K562 (cell line): ENCODE measurements at regions not wholly inside any gene's neighbourhood (a gene's known extent, or its start where the extent isn't known, plus 50 kb on each side); places are given as distances from the start of the nearest gene placed in this dataset.

Source experiments
- ATAC-seq: fragments of 200-7000 bp; cut with Tn5 transposase; 3 replicates; pipeline ENCODE4 v1.9.1; 2020; ENCODE audit warnings: moderate library complexity
- BruUV-seq: library from RNA; stranded (reverse); fragments of 400-500 nt; replicated peaks from 2 replicates; lab custom pipeline; 2021; lab: Mats Ljungman, UMichigan
- CTCF ChIA-PET: fragments of 300-600 bp; formaldehyde crosslinking; extraction: SDS; loops from one replicate; lab custom pipeline; 2021; ENCODE audit warnings: low intra/inter-chr PET ratio; lab: Yijun Ruan, JAX
- POLR2A ChIA-PET: fragments of 300-600, 350-650 bp; sonication (Branson Sonifier 250); formaldehyde crosslinking; extraction: SDS; loops from one replicate; lab custom pipeline; 2021; ENCODE audit warnings: antibody characterized with exemption, inconsistent platforms; lab: Yijun Ruan, JAX
- DNase-seq, 4 experiments: peaks; one replicate each; pipeline versions ENCODE4 v3.0.0 to v3.0.0-alpha.2; 2011 to 2018; ENCODE audit warnings: low spot score in 3 of 4, mixed read lengths in 3 of 4; ENCODE audit errors: extremely low read depth in 1 of 4
- FAIRE-seq: peaks from 2 replicates; lab custom pipeline; 2011; peaks lifted over from hg19 to GRCh38; lab: Jason Lieb, UNC
- H2AFZ ChIP-seq: 2 replicates; pipeline ENCODE4 v1.6.0; 2011; ENCODE audit warnings: low read depth, low read length, control low read depth, inconsistent platforms
- H3K27ac ChIP-seq: fragments of 200-600 bp; 3 replicates; pipeline ENCODE4 v1.8.0; 2011; ENCODE audit warnings: low read depth, mild to moderate bottlenecking, control low read depth, inconsistent platforms, low read length, moderate library complexity, mixed read lengths; ENCODE audit errors: extremely low read depth
- H3K27me3 ChIP-seq, 2 experiments: fragments of 300-600 bp in 1 of 2; 2 replicates in 1 of 2; 3 replicates in 1 of 2; pipeline versions ENCODE4 v1.6.0 to v1.8.0; 2011; ENCODE audit warnings: inconsistent platforms in 2 of 2, low read length in 2 of 2, mild to moderate bottlenecking in 1 of 2, mixed read lengths in 1 of 2, moderate library complexity in 1 of 2; ENCODE audit not compliant: control insufficient read depth in 2 of 2, insufficient read depth in 2 of 2
- H3K36me3 ChIP-seq: fragments of 300-600 bp; 3 replicates; pipeline ENCODE4 v1.8.0; 2011; ENCODE audit warnings: mild to moderate bottlenecking, low read length, inconsistent platforms; ENCODE audit not compliant: control insufficient read depth, insufficient read depth
- H3K4me1 ChIP-seq, 2 experiments: fragments of 200-600 bp in 1 of 2; replicated peaks in 1 of 2; 2 replicates in 1 of 2; 3 replicates in 1 of 2; pipeline versions ENCODE4 v1.5.1 to v1.8.0; 2011; ENCODE audit warnings: inconsistent platforms in 2 of 2, low read length in 2 of 2, mild to moderate bottlenecking in 1 of 2, mixed read lengths in 1 of 2, moderate library complexity in 1 of 2; ENCODE audit not compliant: control insufficient read depth in 2 of 2, insufficient read depth in 2 of 2
- H3K4me2 ChIP-seq: 2 replicates; pipeline ENCODE4 v1.6.1; 2011; ENCODE audit warnings: low read length, control low read depth, inconsistent platforms, mixed read lengths; ENCODE audit not compliant: insufficient read depth
- H3K4me3 ChIP-seq: fragments of 200-600 bp; sonication (generic), shearing (Covaris generic); 2 replicates; pipeline ENCODE4 v1.5.1; 2016; ENCODE audit warnings: control low read depth, inconsistent platforms
- H3K79me2 ChIP-seq: fragments of 200-600 bp; 3 replicates; pipeline ENCODE4 v1.8.0; 2011; ENCODE audit warnings: low read length, inconsistent platforms; ENCODE audit not compliant: control insufficient read depth, insufficient read depth
- H3K9ac ChIP-seq, 2 experiments: 2 replicates each; pipeline versions ENCODE4 v1.6.0 to v1.6.1; 2011; ENCODE audit warnings: low read depth in 2 of 2, low read length in 2 of 2, control low read depth in 1 of 2, inconsistent platforms in 1 of 2, mild to moderate bottlenecking in 1 of 2, mixed read lengths in 1 of 2; ENCODE audit not compliant: insufficient read depth in 1 of 2
- H3K9me1 ChIP-seq: one replicate; pipeline ENCODE4 v1.6.0; 2011; ENCODE audit warnings: inconsistent platforms, mild to moderate bottlenecking, low read length, moderate library complexity; ENCODE audit not compliant: control insufficient read depth, insufficient read depth
- H3K9me3 ChIP-seq: replicated peaks from 2 replicates; pipeline ENCODE4 v1.5.1; 2011; ENCODE audit warnings: low read depth, low read length, inconsistent platforms; ENCODE audit not compliant: control insufficient read depth, insufficient read depth
- H4K20me1 ChIP-seq: replicated peaks from 2 replicates; pipeline ENCODE4 v1.6.1; 2011; ENCODE audit warnings: low read length, inconsistent platforms, mixed read lengths; ENCODE audit not compliant: control insufficient read depth, insufficient read depth
- ATF6 ChIP-seq: sonication (generic); formaldehyde crosslinking; IDR thresholded peaks from 2 replicates; pipeline ENCODE4 v1.4.0; 2020; ENCODE audit warnings: mild to moderate bottlenecking, missing genetic modification reagents
- MAZ ChIP-seq, 2 experiments: fragments of 450-650 bp in 1 of 2; sonication (generic) in 1 of 2; formaldehyde crosslinking; IDR thresholded peaks in 1 of 2; conservative IDR thresholded peaks in 1 of 2; 2 replicates each; pipeline versions ENCODE4 v1.4.0 to v1.5.0; 2020; ENCODE audit warnings: mild to moderate bottlenecking in 1 of 2, missing genetic modification reagents in 1 of 2
- MXD1 ChIP-seq: fragments of 250-450 bp; sonication (Bioruptor Pico); IDR thresholded peaks from 2 replicates; pipeline ENCODE4 v1.8.0; 2021; ENCODE audit warnings: borderline replicate concordance, mild to moderate bottlenecking, moderate library complexity; ENCODE audit not compliant: poor library complexity, severe bottlenecking
- NEUROD1 ChIP-seq: fragments of 150-350 bp; IDR thresholded peaks from 2 replicates; pipeline ENCODE4 v1.6.1; 2014; ENCODE audit warnings: borderline replicate concordance, low read length, low read depth; ENCODE audit not compliant: partially characterized antibody
- TEAD2 ChIP-seq: fragments of 450-650 bp; IDR thresholded peaks from 2 replicates; pipeline ENCODE4 v1.6.1; 2016; ENCODE audit warnings: missing genetic modification characterization, control low read depth, missing compliant biosample characterization
- ZBTB33 ChIP-seq: sonication (generic); formaldehyde crosslinking; IDR thresholded peaks from 2 replicates; pipeline ENCODE4 v1.8.1; 2023; ENCODE audit warnings: mild to moderate bottlenecking, missing genetic modification reagents
- ZC3H8 ChIP-seq: fragments of 450-650 bp; IDR thresholded peaks from 2 replicates; pipeline ENCODE4 v1.6.1; 2017
- ZNF12 ChIP-seq: sonication (generic); formaldehyde crosslinking; IDR thresholded peaks from 2 replicates; pipeline ENCODE4 v1.4.0; 2020; ENCODE audit warnings: mild to moderate bottlenecking, missing genetic modification reagents
- ZNF449 ChIP-seq: fragments of 250-450 bp; sonication (Bioruptor Pico); IDR thresholded peaks from 2 replicates; pipeline ENCODE4 v1.8.0; 2022; ENCODE audit warnings: moderate library complexity, mild to moderate bottlenecking, inconsistent platforms
- ZNF584 ChIP-seq: fragments of 200-800 bp; sonication (Bioruptor generic); IDR thresholded peaks from 2 replicates; pipeline ENCODE4 v1.6.1; 2016; ENCODE audit warnings: low read depth, mild to moderate bottlenecking, missing genetic modification characterization, missing compliant biosample characterization
- WGBS: fragments of 100-300 bp; shearing (Covaris generic); methylation state at CpG from one replicate; pipeline ENCODE4 v1.1.6; 2016; ENCODE audit warnings: low coverage, mixed read lengths; ENCODE audit not compliant: insufficient coverage; ENCODE audit errors: missing lambda C conversion rate; 5-methylcytosine and 5-hydroxymethylcytosine counted together
- in situ Hi-C: fragments of 300-500 bp; cut with MboI; formaldehyde crosslinking; loops from 4 replicates; pipeline ENCODE4 v1.15.0; 2018; ENCODE audit warnings: inconsistent platforms, mixed read lengths
- intact Hi-C: fragments of 100-400 bp; cut with micrococcal nuclease; formaldehyde crosslinking; loops from 2 replicates; pipeline ENCODE4 v1.14.2; 2022

- BruUV-seq, result no TSS peak
- ChIA-PET CTCF (no interaction called here), POLR2A (no interaction called here)
- no peak overlapping the region for H2AFZ ChIP-seq
- FAIRE-seq (no peak), DNase-seq (no peak), ATAC-seq (no peak)
- H3K9ac ChIP-seq, result no peak overlapping the region
- H3K27me3 ChIP-seq, result no peaks in the 10 kb centered on the region
- H3K9me3 ChIP-seq, result no peaks in the 10 kb centered on the region
- no peaks in the 10 kb centered on the region for H3K9me1 ChIP-seq
- WGBS, result 0% methylated on average over 1 of the region's 1 CpG
- no peaks in the 10 kb centered on the region for H3K36me3 ChIP-seq
- no peaks in the 10 kb centered on the region for H3K79me2 ChIP-seq
- TF ChIP-seq MAZ (CRISPR knock-in tag; conservative IDR thresholded peaks at IDR 0.05 in 1 of 2, IDR thresholded peaks at IDR 0.05 in 1 of 2), result no peak
- no peak for TF ChIP-seq NEUROD1
- no peak for TF ChIP-seq ZNF449 (CRISPR knock-in tag)
- TF ChIP-seq MXD1 (CRISPR knock-in tag), result no peak
- no peak for TF ChIP-seq ATF6 (CRISPR knock-in tag)
- TF ChIP-seq ZNF584 (CRISPR knock-in tag), result no peak
- no peak for TF ChIP-seq ZC3H8
- no peak for TF ChIP-seq TEAD2 (tag)
- TF ChIP-seq ZBTB33 (CRISPR knock-in tag), result no peak
- TF ChIP-seq ZNF12 (CRISPR knock-in tag), result no peak
- in situ Hi-C loops, result no loop called here
- H3K4me1 ChIP-seq, result no peaks in the 10 kb centered on the region
- H4K20me1 ChIP-seq, result no peaks in the 10 kb centered on the region
- no peak overlapping the region for H3K4me2 ChIP-seq
- H3K27ac ChIP-seq, result no peak overlapping the region
- intact Hi-C loops, result no loop called here
- H3K4me3 ChIP-seq, result no peak overlapping the region
Measured at GRCh38 chr1:66435541-66435940, 98.4 kb upstream of the SGIP1 start.
